ENCODE measurements at regions not wholly inside any gene's neighbourhood (a gene's known extent, or its start where the extent isn't known, plus 50 kb on each side); places are given as distances from the start of the nearest gene placed in this dataset.

- TF ChIP-seq POLR2A (IDR thresholded peaks at IDR 0.05) (no peak), EP300 (IDR thresholded peaks at IDR 0.05) (no peak), CTCF (IDR thresholded peaks at IDR 0.05) (no peak)
Observed at GRCh38 chr6:144493035-144493910, 208.1 kb downstream of the UTRN start.

Data from suprapubic skin (tissue), 3 donors.